Neuron (in vitro differentiated cells): ENCODE measurements at regions not wholly inside any gene's neighbourhood (a gene's known extent, or its start where the extent isn't known, plus 50 kb on each side); places are given as distances from the start of the nearest gene placed in this dataset.
"Not testable (repeated sequence)": the region's sequence is repeated elsewhere in the genome, so short reads cannot be mapped to it uniquely, and the experiment has no call there.

Source experiments
- H2AFZ ChIP-seq: one replicate; pipeline ENCODE4 v1.6.1; 2013; ENCODE audit warnings: low read depth, mild to moderate bottlenecking, inconsistent platforms, low read length, moderate library complexity
- H3K27me3 ChIP-seq: one replicate; pipeline ENCODE4 v1.6.1; 2013; ENCODE audit warnings: low read length; ENCODE audit not compliant: insufficient read depth
- H3K36me3 ChIP-seq: one replicate; pipeline ENCODE4 v1.6.1; 2013; ENCODE audit warnings: low read length; ENCODE audit not compliant: insufficient read depth
- H3K4me1 ChIP-seq: one replicate; pipeline ENCODE4 v1.6.1; 2013; ENCODE audit warnings: low read length; ENCODE audit not compliant: insufficient read depth
- H3K4me3 ChIP-seq: 2 replicates; pipeline ENCODE4 v1.5.1; 2013; ENCODE audit warnings: mild to moderate bottlenecking, low read length, moderate library complexity
- H3K9me3 ChIP-seq: one replicate; pipeline ENCODE4 v1.6.1; 2013; ENCODE audit warnings: low read length

DNA sequence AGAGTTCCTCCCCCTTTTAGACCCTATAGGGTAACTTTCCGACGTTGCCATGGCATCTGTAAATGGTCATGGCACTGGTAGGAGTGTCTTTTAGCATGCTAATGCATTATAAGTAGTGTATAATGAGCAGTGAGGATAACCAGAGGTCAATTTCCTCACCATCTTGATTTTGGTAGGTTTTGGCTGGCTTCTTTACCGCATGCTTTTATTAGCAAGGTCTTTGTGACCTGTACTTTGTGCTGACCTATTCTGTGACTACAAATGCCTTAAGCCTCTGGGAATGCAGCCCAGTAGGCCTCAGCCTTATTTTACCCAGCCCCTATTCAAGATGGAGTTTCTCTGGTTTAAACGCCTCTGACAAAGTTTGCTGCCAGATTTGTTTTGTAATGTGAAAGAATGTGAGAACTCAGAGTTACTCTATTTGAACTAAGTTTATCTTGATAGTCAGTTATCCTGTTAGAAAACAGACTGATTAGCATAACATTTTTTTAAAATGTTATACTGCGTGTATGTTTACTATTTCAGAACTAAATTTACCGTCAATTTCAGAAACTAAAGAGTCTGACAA lies 111.3 kb upstream of the PRSS16 start:
- H3K36me3 ChIP-seq = no peaks in the 10 kb centered on the region
- H3K4me1 ChIP-seq = peaks cover 26% of the 10 kb centered on the region
- no peaks in the 10 kb centered on the region for H3K27me3 ChIP-seq
- no peak overlapping the region for H2AFZ ChIP-seq
- H3K9me3 ChIP-seq = no peaks in the 10 kb centered on the region
- no peak overlapping the region for H3K4me3 ChIP-seq

DNA sequence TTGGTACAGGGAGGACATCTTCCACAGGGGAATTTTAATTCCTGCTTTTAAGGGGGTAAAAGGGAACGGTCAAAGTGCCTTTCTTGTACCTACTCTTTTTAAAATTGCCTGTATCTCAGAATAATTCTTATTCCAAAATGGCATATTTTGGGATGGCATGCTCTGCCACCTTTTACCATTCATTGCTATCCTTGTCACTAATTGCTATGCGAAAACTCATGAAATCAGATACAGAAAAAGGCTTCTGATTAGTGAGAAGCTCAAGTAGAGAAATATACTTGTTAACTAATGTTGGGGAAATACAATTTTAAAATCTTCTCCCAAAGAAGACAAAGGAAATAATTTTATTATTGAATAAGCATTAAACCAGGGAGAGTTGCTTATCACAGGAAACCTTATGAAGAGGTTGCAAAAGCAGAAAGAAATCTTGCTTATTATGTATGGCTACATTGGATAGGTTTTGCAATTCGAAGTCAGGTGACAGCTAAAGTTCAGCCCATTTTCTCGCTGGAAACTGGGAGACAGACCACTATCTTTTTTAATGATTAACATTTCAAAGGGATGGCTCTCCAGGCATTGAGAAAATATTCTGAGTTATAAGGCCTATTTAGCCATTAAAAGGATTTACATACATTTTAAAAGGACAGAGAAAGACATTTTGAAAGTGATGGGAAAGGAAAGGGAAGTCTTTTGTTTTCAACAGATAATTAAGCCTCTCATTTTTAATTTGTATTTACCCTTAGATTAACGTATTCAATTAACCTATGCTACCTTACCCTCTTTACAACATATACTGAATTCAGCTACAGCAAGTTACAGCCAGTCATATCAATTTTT lies 110.3 kb upstream of the PRSS16 start:
- Histone ChIP-seq H3K36me3 (no peaks in the 10 kb centered on the region), H3K27me3 (no peaks in the 10 kb centered on the region), H3K4me3 (no peak overlapping the region), H3K4me1 (peaks cover 29% of the 10 kb centered on the region), H3K9me3 (no peaks in the 10 kb centered on the region), H2AFZ (no peak overlapping the region)

DNA sequence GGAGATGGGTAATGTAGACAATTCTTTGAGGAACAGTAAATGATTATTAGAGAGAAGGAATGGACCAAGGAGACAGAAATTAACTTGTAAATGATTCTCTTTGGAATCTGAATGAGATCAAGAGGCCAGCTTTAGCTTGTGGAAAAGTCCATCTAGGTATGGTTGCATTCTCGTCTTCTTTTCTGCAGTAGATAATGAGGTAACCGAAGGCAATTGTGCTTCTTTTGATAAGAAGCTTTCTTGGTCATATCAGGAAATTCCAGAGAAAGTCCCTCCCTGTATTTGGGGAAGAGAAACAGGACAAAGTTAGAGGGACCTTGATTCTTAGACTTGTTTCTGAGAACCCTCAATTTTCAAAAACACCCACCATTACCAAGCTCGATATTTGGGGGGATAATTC lies 109.1 kb upstream of the PRSS16 start:
- H3K9me3 ChIP-seq = no peaks in the 10 kb centered on the region
- peak overlapping the region; percentile 10 for H2AFZ ChIP-seq
- peaks cover 26% of the 10 kb centered on the region for H3K4me1 ChIP-seq
- peak overlapping the region; percentile 64 for H3K4me3 ChIP-seq
- H3K36me3 ChIP-seq = no peaks in the 10 kb centered on the region
- no peaks in the 10 kb centered on the region for H3K27me3 ChIP-seq

DNA sequence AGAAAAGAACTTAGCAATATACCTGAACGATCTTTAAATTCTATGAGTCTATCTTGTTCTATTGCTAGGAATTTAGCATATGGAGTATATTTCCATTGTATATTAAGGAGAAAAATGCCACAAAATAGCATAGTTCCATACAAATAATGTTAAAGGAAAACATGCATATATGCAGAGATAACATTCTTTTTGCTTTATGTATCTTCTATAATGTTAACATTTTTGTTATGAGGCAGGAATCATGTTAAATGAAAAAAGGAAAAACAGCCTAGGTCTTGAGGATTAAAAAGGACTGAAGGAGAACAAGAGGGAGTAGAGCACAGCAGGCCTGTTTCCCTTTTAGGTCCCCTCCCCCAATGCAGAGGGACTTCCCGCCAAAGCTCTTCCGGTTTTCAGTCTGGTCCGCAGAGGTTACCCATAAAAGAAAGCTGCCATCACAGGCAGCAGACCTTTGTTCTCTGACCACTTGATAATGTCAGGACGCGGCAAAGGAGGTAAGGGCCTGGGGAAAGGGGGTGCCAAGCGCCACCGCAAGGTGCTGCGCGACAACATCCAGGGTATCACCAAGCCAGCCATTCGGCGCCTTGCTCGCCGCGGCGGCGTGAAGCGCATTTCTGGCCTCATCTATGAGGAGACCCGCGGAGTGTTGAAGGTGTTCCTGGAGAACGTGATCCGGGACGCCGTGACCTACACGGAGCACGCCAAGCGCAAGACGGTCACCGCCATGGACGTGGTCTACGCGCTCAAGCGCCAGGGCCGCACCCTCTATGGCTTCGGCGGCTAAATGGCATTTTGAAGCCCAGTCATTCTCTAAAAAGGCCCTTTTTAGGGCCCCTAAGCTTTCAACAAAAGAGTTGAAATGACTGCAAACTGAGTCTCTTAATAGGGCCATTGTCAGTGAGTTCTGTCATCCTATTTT lies 108.4 kb upstream of the PRSS16 start:
- Histone ChIP-seq H3K27me3 (no peaks in the 10 kb centered on the region), H3K4me3 (peak overlapping the region; percentile 64), H3K9me3 (no peaks in the 10 kb centered on the region), H3K4me1 (peaks cover 19% of the 10 kb centered on the region), H3K36me3 (no peaks in the 10 kb centered on the region), H2AFZ (peak overlapping the region; percentile 32)

DNA sequence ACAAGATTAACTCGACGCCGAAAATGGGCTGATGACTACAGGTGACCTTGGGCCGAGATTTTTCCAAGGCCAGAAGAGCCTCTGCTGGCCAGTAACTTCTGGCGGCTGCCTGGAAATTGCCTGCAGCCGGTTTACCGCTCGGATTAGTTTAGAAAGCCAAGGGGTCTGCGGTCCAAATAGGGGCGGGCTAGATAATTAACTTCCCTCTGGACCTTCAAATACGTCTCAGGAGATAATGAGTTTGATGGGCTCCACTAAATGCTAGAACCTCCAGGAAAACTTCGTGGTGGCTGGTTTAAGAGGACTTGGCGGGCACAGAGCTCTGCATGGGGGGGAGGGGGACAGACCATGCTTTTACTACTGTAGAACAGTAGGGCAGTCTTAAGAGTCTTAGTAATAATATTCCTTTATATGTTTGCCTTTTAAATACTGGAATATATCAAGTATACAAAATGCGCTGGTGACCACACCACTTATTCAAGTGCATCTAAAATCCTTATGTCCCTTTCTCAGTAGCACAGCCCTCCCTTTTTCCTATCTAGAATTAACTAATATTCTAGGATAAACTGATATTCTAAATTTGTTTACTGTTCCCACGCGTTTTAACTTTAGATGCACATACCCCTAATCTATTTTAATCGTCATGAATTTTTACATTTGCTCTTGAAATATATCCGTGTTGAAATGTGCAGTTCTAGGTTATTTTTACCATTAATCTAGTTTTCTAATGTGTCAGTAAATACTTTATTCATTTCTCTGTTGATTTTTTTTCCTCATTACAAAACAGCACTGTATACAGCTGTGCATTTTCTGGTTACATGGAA lies 107.5 kb upstream of the PRSS16 start:
- H3K36me3 ChIP-seq = no peaks in the 10 kb centered on the region
- H3K4me1 ChIP-seq = peaks cover 23% of the 10 kb centered on the region
- peak overlapping the region; percentile 32 for H2AFZ ChIP-seq
- no peaks in the 10 kb centered on the region for H3K27me3 ChIP-seq
- H3K9me3 ChIP-seq = no peaks in the 10 kb centered on the region
- H3K4me3 ChIP-seq = peak overlapping the region; percentile 64

DNA sequence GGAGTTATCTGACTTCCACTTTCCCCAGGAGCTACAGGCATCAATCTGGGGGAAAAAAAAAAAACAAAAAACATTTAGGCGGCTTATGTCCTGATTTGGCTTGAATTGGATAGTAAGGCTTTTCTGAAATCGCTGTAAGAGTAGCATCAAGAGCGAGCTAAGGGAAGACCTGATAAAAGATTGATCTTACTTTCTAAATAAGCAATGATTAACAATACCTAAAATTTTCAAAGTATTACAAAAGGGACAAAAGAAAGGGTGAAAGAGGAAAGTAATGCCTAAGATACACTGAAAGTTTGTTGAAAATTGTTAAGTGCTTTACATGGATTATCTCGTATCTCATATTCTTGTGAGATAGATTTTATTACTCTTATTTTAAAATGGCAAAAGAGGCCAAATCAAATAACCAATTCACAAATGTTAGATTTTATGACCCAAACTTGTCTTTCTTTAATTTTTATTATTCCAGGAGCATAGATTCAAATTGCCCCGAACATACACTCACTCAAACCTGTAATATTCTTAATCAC lies 106.4 kb upstream of the PRSS16 start:
- Histone ChIP-seq H3K9me3 (no peaks in the 10 kb centered on the region), H3K4me3 (peak overlapping the region; percentile 41), H3K36me3 (no peaks in the 10 kb centered on the region), H3K27me3 (no peaks in the 10 kb centered on the region), H3K4me1 (peaks cover 24% of the 10 kb centered on the region), H2AFZ (no peak overlapping the region)

DNA sequence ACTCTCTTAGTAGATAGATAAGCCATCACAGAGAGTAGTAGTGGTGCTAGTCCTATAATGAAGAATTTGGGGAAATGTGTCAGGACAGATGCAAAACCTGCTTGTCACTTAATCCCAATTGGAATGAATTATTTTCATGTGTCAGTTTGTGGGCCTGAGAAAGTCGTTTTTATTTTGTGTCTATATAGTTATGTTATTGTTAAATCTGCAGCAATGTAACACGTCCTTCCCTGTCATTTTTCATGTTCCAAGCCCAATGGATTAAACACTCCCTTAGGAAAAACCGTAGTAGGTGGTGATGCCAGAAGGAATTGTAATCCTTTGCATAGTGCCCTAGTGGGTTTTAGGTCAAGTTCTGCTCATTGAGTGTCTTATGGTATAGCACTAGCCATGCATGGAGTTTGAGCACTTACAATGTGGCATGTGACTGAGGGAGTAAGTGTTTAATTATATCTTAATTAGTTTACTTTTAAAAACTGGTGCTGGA lies 105.9 kb upstream of the PRSS16 start:
- H2AFZ ChIP-seq = no peak overlapping the region
- no peaks in the 10 kb centered on the region for H3K27me3 ChIP-seq
- peak overlapping the region; percentile 41 for H3K4me3 ChIP-seq
- H3K4me1 ChIP-seq = peaks cover 24% of the 10 kb centered on the region
- H3K36me3 ChIP-seq = no peaks in the 10 kb centered on the region
- no peaks in the 10 kb centered on the region for H3K9me3 ChIP-seq

DNA sequence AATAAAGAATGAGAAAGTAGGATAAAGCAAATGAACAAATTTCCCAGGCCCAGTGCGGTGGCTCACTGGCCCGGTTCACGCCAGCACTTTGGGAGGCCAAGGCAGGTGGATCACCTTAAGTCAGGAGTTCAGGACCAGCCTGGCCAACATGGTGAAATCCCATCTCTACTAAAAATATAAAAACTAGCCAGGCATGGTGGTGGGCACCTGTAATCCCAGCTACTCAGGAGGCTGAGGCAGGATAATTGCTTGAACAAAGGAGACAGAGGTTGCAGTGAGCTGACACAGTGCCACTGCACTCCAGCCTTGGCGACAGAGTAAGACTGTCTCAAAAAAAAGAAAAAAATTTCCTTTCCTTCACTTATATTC lies 104.5 kb upstream of the PRSS16 start:
- H3K4me1 ChIP-seq = peaks cover 28% of the 10 kb centered on the region
- not testable (repeated sequence) for H3K27me3 ChIP-seq, H3K36me3 ChIP-seq, H3K9me3 ChIP-seq, H2AFZ ChIP-seq, H3K4me3 ChIP-seq

DNA sequence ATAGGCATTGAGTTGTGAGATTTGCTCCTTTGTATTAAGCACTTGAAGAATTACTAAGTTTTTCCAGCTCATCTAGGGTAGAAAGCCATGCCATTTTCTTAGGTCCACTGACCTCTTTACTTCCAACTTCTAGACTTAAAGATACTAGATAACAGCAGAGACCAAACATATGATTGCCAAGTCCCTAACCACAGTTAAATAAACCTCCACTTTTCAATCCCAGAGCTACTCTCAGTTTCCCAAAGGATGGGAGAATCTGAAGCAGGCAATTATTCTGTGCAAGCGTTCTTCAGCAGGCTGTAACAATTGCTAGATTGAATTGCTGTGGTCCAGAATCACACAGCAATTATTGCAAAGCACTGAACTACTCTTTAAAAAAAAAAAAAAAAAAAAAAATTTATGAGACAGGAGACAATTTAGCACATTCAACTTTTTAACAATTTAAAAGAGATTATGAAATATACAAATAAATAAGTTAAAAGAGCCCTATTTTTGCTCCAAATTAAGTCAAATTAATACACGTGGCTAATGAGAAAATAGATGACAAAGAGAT lies 104.0 kb upstream of the PRSS16 start:
- H2AFZ ChIP-seq = no peak overlapping the region

DNA sequence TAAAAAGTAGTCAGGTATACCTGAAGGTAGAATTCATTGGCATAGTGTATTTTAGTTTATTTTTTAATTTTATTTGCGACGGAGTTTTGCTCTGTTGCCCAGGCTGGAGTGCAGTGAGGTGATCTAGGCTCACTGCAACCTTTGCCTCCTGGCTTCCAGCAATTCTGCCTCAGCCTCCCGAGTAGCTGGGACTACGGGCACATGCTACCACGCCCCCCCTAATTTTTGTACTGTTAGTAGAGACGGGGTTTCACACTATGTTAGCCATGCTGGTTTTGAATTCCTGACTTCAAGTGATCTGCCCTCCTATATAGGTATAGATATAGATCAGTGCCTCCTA lies 102.8 kb upstream of the PRSS16 start:
- peak overlapping the region; percentile 98 for H3K4me3 ChIP-seq
- no peaks in the 10 kb centered on the region for H3K9me3 ChIP-seq

More for the DNA sequence above, 104.0 kb upstream of the PRSS16 start:
- no peak overlapping the region for H3K4me3 ChIP-seq
- H3K9me3 ChIP-seq = no peaks in the 10 kb centered on the region
- H3K36me3 ChIP-seq = no peaks in the 10 kb centered on the region
- H3K27me3 ChIP-seq = no peaks in the 10 kb centered on the region
- H3K4me1 ChIP-seq = peaks cover 25% of the 10 kb centered on the region

DNA sequence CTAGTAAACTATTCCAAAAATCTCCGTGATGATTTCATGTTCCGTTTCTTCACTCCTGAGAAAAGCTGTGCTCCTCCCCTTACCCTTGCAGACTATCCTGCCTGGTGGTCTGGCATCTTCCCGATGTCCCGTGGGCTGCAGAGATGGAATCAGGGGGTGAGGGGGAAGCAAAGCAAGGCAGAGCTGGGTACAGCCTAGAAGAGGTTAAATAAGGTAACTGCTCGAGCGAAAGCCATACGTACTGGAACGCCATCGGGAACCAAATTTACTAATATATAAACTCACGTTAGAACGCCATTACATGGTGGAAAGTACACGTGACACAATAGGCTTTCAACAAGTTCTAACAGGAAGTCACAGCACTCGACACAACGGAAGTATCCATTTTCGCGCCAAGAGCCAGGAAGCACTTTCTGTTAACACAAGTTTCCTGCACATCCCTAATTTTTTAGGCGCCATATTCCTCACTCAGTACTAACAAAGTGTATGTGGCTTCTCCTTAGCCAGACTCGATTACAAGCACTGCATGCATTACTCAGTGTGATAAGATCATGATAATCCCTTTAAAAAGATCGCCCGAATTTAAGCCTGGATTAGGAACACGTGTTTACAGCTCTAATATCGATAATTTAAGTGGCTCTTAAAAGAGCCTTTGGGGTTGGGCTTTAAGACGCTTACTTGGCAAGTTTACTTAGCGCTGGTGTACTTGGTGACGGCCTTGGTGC lies 101.6 kb upstream of the PRSS16 start:
- Histone ChIP-seq H3K4me3 (peak overlapping the region; percentile 98), H3K36me3 (no peaks in the 10 kb centered on the region), H3K27me3 (no peaks in the 10 kb centered on the region), H3K9me3 (no peaks in the 10 kb centered on the region), H2AFZ (peak overlapping the region; percentile 56), H3K4me1 (peaks cover 18% of the 10 kb centered on the region)

More for the DNA sequence above, 102.8 kb upstream of the PRSS16 start:
- Histone ChIP-seq H3K36me3 (no peaks in the 10 kb centered on the region), H3K4me1 (peaks cover 23% of the 10 kb centered on the region), H2AFZ (no peak overlapping the region), H3K27me3 (no peaks in the 10 kb centered on the region)

DNA sequence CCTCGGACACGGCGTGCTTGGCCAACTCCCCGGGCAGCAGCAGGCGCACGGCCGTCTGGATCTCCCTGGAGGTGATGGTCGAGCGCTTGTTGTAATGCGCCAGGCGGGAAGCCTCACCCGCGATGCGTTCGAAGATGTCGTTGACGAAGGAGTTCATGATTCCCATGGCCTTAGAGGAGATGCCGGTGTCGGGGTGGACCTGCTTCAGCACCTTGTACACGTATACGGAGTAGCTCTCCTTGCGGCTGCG lies 101.1 kb upstream of the PRSS16 start:
- not testable (repeated sequence) for H3K27me3 ChIP-seq, H3K9me3 ChIP-seq
- peak overlapping the region; percentile 98 for H3K4me3 ChIP-seq

More for the DNA sequence above, 101.1 kb upstream of the PRSS16 start:
- H3K36me3 ChIP-seq, H2AFZ ChIP-seq: not testable (repeated sequence)
- peaks cover 14% of the 10 kb centered on the region for H3K4me1 ChIP-seq
